Heart left ventricle (tissue), 16 donors: ENCODE measurements at regions not wholly inside any gene's neighbourhood (a gene's known extent, or its start where the extent isn't known, plus 50 kb on each side); places are given as distances from the start of the nearest gene placed in this dataset.

Experiments used
- ATAC-seq, 4 donors: fragments of 200-7000 bp; cut with Tn5 transposase; one replicate each; pipeline ENCODE4 v1.9.1; 2020 to 2022; ENCODE audit warnings: moderate library complexity in 4 of 4, mild to moderate bottlenecking in 3 of 4, moderate number of reproducible peaks in 1 of 4
- DNase-seq, 5 donors: peaks; one replicate each; pipeline ENCODE4 v3.0.0-alpha.2; 2020
- H3K27ac ChIP-seq, 12 donors: fragments of 200-600 bp; sonication (generic) in 4 of 12; one replicate each; pipeline versions ENCODE4 v1.5.0 to v1.8.0; 2016 to 2022; ENCODE audit warnings: mild to moderate bottlenecking in 2 of 12
- H3K27me3 ChIP-seq, 9 donors: fragments of 200-600 bp; sonication (generic) in 2 of 9; one replicate each; pipeline versions ENCODE4 v1.5.1 to v1.8.0; 2016 to 2022; ENCODE audit warnings: mild to moderate bottlenecking in 3 of 9
- H3K36me3 ChIP-seq, 9 donors: fragments of 200-600 bp; sonication (generic) in 2 of 9; one replicate each; pipeline versions ENCODE4 v1.5.0 to v1.8.0; 2018 to 2022; ENCODE audit warnings: mild to moderate bottlenecking in 2 of 9
- H3K4me1 ChIP-seq, 12 donors: fragments of 200-600 bp; sonication (generic) in 4 of 12; one replicate each; pipeline versions ENCODE4 v1.5.0 to v1.8.0; 2016 to 2022; ENCODE audit warnings: mild to moderate bottlenecking in 3 of 12
- H3K4me3 ChIP-seq, 12 donors: fragments of 200-600 bp; sonication (generic) in 4 of 12; one replicate each; pipeline versions ENCODE4 v1.5.0 to v1.8.0; 2017 to 2022; ENCODE audit warnings: mild to moderate bottlenecking in 9 of 12, moderate library complexity in 4 of 12
- H3K9me3 ChIP-seq, 12 donors: fragments of 200-600 bp; sonication (generic) in 4 of 12; one replicate each; pipeline versions ENCODE4 v1.5.0 to v1.8.0; 2016 to 2022; ENCODE audit warnings: mild to moderate bottlenecking in 1 of 12
- POLR2A ChIP-seq, 2 donors: fragments of 450-650 bp; IDR thresholded peaks; one replicate each; pipeline ENCODE4 v1.6.1; 2017; ENCODE audit warnings: antibody characterized with exemption in 2 of 2, mild to moderate bottlenecking in 2 of 2, moderate library complexity in 2 of 2
- WGBS, 4 donors: extraction: QIAGEN DNeasy Blood & Tissue Kit in 2 of 4; methylation state at CpG; one replicate each; pipeline versions ENCODE4 v1.1.5 to v1.1.7; 2013 to 2018; 5-methylcytosine and 5-hydroxymethylcytosine counted together
- intact Hi-C, 10 donors: fragments of 100-400 bp; cut with DNase I; formaldehyde crosslinking; loops; one replicate each; pipeline versions ENCODE4 v1.11.1 to v1.14.2; 2022
- TF ChIP-seq, protein P1 (sequence below), 12 donors: fragments of 200-600 bp; sonication (generic) in 4 of 12; IDR thresholded peaks; one replicate each; pipeline versions ENCODE4 v1.5.0 to v1.8.0; 2018 to 2022; ENCODE audit warnings: antibody characterized with exemption in 12 of 12, mild to moderate bottlenecking in 5 of 12
- donor health status: ischemic (EF 13 %, LVEDD 7.1; RV severe dilation, severe dysfunction).
- donor health status: healthy with polysubstance abuse.
- donor health status: DM: no; HTN: yes; CAD: no.
- donor health status: DM: no; HTN: no; CAD: no.
- donor health status: ischemic (EF 25% LVEDD 6.9; RV normal size, moderate dysfunction).
- donor health status: ischemic (EF 25% LVEDD 5.7; RV mildly dilated, moderate dysfunction).
- donor health status: healthy.
- donor health status: DM: yes; HTN: yes; CAD: no.
- donor health status: ischemic (EF 35%, LVEDD 5.7; RV mildly dilated, moderate dysfunction).
- donor health status: nonischemic (EF 11% LVEDD 7.7; RV severe dilation, severe dysfunction).
- donor health status: DM: yes; HTN: yes; CAD: no.
- donor health status: PGD.
- donor health status: ischemic (EF 29% LVEDD 5.4; RV normal size, mild dysfunction).
- donor health status: nonischemic (EF 23%, LVEDD 6.1; RV moderate dilation, normal function).

DNA sequence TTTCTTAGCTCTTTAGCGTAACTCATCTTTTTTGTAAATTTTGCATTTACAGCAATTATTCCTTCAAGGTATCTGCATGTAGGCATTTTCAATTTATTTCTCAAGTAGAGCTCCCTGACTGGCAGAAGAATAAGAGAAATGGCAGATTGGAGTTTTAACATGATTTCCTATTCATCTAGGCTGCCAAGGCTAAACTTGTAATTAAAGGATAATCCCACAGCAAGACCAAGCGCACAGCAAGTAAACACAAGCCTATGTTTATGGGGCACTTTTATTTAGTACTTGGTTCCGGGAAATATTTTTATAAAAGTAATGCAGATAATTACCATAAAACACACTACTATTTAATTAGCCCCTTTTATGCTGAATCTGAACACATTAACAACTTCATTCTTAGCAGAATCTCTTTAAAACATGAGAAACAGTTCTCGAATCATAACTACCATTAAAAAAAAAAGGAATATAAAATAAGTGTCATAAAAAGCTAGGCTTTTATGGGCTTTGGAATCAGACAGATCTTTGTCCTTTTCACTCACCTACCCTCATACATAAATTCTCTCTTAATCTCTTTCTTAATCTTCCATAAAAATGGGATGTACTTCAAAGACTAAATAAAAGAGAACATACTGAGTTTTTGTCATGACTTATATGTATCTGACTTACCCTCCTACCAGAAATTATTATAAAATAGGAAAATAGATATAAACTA lies 961.6 kb upstream of the MIR17HG start:
- Histone ChIP-seq H3K9me3 (peaks cover 0 to 11% (median 0%) of the 10 kb centered on the region in 12 donors), H3K4me3 (no peak overlapping the region), H3K4me1 (no peaks in the 10 kb centered on the region), H3K27me3 (no peaks in the 10 kb centered on the region), H3K36me3 (no peaks in the 10 kb centered on the region), H3K27ac (no peak overlapping the region)
- no peak for ATAC-seq
- TF ChIP-seq, protein P1, sequence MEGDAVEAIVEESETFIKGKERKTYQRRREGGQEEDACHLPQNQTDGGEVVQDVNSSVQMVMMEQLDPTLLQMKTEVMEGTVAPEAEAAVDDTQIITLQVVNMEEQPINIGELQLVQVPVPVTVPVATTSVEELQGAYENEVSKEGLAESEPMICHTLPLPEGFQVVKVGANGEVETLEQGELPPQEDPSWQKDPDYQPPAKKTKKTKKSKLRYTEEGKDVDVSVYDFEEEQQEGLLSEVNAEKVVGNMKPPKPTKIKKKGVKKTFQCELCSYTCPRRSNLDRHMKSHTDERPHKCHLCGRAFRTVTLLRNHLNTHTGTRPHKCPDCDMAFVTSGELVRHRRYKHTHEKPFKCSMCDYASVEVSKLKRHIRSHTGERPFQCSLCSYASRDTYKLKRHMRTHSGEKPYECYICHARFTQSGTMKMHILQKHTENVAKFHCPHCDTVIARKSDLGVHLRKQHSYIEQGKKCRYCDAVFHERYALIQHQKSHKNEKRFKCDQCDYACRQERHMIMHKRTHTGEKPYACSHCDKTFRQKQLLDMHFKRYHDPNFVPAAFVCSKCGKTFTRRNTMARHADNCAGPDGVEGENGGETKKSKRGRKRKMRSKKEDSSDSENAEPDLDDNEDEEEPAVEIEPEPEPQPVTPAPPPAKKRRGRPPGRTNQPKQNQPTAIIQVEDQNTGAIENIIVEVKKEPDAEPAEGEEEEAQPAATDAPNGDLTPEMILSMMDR (IDR thresholded peaks at IDR 0.05), result no peak
- no peak for TF ChIP-seq POLR2A (IDR thresholded peaks at IDR 0.05)
- DNase-seq, result no peak
- WGBS, 4 donors, result 89 to 93% (median 90%) methylated on average over 4 of the region's 4 CpGs
- intact Hi-C loops, result no loop called here

DNA sequence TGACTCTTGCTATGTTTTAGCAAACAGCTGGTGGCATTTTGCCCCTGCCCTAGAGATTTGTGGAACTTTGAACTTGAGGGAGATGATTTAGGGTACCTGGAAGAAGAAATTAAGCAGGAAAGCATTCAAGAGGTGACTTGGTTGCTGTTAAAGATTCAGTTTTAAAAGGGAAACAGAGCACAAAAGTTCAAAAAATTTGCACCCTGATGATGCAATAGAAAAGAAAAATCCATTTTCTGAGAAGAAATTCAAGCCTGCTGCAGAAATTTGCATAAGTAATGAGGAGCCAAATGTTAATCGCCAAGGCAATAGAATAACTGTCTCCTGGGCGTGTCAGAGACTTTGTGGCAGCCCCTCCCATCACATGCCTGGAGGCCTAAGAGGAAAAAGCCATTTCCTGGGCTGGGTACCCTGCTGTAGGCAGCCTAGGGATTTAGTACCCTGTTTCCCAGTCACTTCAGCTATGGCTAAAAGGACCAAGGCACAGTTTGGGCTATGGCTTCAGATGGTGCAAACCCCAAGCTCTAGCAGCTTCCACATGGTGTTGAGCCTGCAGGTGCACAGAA lies 958.5 kb upstream of the MIR17HG start:
- H3K4me3 ChIP-seq, result no peak overlapping the region
- H3K4me1 ChIP-seq, result no peaks in the 10 kb centered on the region
- no peak for ATAC-seq
- no peak overlapping the region for H3K27ac ChIP-seq
- no peak for DNase-seq
- H3K27me3 ChIP-seq, result no peaks in the 10 kb centered on the region
- H3K36me3 ChIP-seq, result no peaks in the 10 kb centered on the region
- WGBS, 4 donors, result 84 to 90% (median 88%) methylated on average over 2 of the region's 2 CpGs
- TF ChIP-seq, protein P1 (IDR thresholded peaks at IDR 0.05), result no peak
- TF ChIP-seq POLR2A (IDR thresholded peaks at IDR 0.05), result no peak
- peaks cover 0 to 15% (median 0%) of the 10 kb centered on the region in 12 donors for H3K9me3 ChIP-seq
- intact Hi-C loops, result no loop called here

DNA sequence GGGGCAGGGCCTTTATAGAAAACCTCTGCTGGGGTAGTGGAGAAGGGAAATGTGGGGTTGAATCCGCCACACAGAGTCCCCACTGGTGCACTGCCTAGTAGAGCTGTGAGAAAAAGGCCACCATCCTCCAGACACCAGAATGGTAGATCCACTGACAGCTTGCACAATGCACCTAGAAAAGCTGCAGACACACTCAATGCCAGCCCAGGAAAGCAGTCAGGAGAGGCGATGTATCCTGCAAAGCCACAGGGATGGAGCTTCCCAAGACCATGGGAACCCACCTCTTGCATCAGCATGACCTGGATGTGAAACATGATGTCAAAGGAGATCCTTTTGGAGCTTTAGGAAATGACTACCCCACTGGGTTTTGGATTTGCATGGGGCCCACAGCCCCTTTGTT lies 958.0 kb upstream of the MIR17HG start:
- TF ChIP-seq, protein P1 (IDR thresholded peaks at IDR 0.05), result no peak
- TF ChIP-seq POLR2A (IDR thresholded peaks at IDR 0.05), result no peak
- H3K36me3 ChIP-seq, result no peaks in the 10 kb centered on the region
- H3K27me3 ChIP-seq, result no peaks in the 10 kb centered on the region
- DNase-seq (no peak), ATAC-seq (no peak)
- intact Hi-C loops, result no loop called here
- WGBS, 4 donors, result 85 to 93% (median 88%) methylated on average over 2 of the region's 2 CpGs
- H3K27ac ChIP-seq, result no peak overlapping the region
- no peak overlapping the region for H3K4me3 ChIP-seq
- H3K9me3 ChIP-seq, result peaks cover 0 to 15% (median 0%) of the 10 kb centered on the region in 12 donors
- no peaks in the 10 kb centered on the region for H3K4me1 ChIP-seq

DNA sequence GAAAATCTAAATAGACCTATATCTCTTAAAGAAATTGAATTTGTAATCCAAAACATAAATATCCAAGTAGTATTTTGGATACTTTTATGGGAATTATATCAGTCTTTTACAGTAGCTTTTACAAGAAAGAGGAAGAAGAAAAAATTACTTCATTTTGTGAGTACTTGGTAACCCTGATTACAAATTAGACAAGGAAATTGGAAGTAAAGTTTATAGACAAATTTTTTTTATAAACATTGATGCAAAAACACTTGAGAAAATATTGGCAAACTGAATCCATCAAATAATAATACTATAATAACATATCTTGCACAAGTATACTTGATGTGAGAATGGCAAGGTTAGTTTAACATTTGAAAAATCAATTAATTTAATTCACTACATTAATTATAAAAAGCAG lies 954.1 kb upstream of the MIR17HG start:
- peaks cover 0 to 16% (median 0%) of the 10 kb centered on the region in 12 donors for H3K9me3 ChIP-seq
- DNase-seq (no peak), ATAC-seq (no peak)
- no peak overlapping the region for H3K4me3 ChIP-seq
- TF ChIP-seq, protein P1 (IDR thresholded peaks at IDR 0.05), result no peak
- TF ChIP-seq POLR2A (IDR thresholded peaks at IDR 0.05), result no peak
- intact Hi-C loops, result no loop called here
- no peaks in the 10 kb centered on the region for H3K27me3 ChIP-seq
- no peaks in the 10 kb centered on the region for H3K4me1 ChIP-seq
- H3K27ac ChIP-seq, result no peak overlapping the region
- H3K36me3 ChIP-seq, result no peaks in the 10 kb centered on the region
